ENCODE measurements at regions not wholly inside any gene's neighbourhood (a gene's known extent, or its start where the extent isn't known, plus 50 kb on each side); places are given as distances from the start of the nearest gene placed in this dataset.
"Not testable (repeated sequence)": the region's sequence is repeated elsewhere in the genome, so short reads cannot be mapped to it uniquely, and the experiment has no call there.

DNA sequence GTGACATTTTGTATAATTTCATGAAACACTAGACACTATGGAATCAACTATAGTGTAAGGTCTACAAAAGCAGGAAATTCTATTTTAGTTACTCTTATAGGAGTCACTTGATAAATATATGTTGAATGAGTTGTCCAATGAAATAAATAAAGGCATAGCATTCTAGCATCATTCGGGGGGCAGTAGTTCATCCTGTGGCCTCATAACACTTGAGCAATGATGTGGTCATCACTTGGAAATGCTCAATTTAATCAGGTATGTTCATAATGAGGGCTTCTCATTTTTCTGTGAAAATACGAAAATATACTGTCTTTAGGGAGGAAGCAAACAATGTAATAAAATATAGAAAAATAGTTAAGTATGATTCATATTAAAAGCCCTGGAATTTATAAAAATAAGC is 55.4 kb upstream of the NBPF15 start:
- H4K8ac ChIP-seq (ENCODE audit: low read depth in 2 of 2, low read length in 2 of 2); H3K36me3 ChIP-seq (ENCODE audit: control insufficient read depth, insufficient read depth, low read length); H2AFZ ChIP-seq (replicated peaks; ENCODE audit: low read length, poor library complexity); H3K18ac ChIP-seq (ENCODE audit: low read depth, low read length); H3K9ac ChIP-seq (ENCODE audit: low read depth, low read length); H3K79me1 ChIP-seq (ENCODE audit: low read depth in 1 of 2, low read length in 2 of 2); H3K4me1 ChIP-seq (ENCODE audit: control insufficient read depth, insufficient read depth, low read length); H4K5ac ChIP-seq (ENCODE audit: low read depth, low read length); H3K23ac ChIP-seq (ENCODE audit: low read depth, low read length); H2BK5ac ChIP-seq (ENCODE audit: low read depth, low read length, poor library complexity, severe bottlenecking); H2BK120ac ChIP-seq (ENCODE audit: low read depth, low read length); BruUV-seq (replicated peaks); ATAC-seq (ENCODE audit: low read depth); in situ Hi-C loops (cut with MboI; ENCODE audit: low sequenced_read_pairs); H4K20me1 ChIP-seq (ENCODE audit: insufficient read depth, low read length); CTCF ChIA-PET; H3K56ac ChIP-seq (ENCODE audit: extremely low read depth, insufficient read depth, low read length); H3K4me2 ChIP-seq (ENCODE audit: low read depth, low read length); intact Hi-C loops (cut with micrococcal nuclease); H3K4ac ChIP-seq (ENCODE audit: low read depth, low read length); H3K4me3 ChIP-seq (ENCODE audit: insufficient read depth, low read depth, low read length); H2AK9ac ChIP-seq (replicated peaks; ENCODE audit: low read depth, low read length, poor library complexity); H3K27me3 ChIP-seq (ENCODE audit: control insufficient read depth, insufficient read depth, low read length); H3K9me1 ChIP-seq (ENCODE audit: insufficient read depth, low read length); dilution Hi-C loops (cut with HindIII; ENCODE audit: low sequenced_read_pairs, unreplicated experiment); H3K14ac ChIP-seq (replicated peaks; ENCODE audit: low read depth, low read length); H2BK20ac ChIP-seq (ENCODE audit: low read depth, low read length); H2AK5ac ChIP-seq (ENCODE audit: low read depth, low read length); H3K9me3 ChIP-seq (ENCODE audit: control insufficient read depth, insufficient read depth, low read length); H2BK15ac ChIP-seq (ENCODE audit: low read depth, low read length); POLR2A ChIA-PET (ENCODE audit: unreplicated experiment); H4K91ac ChIP-seq (ENCODE audit: insufficient read depth, low read depth, low read length); H3K27ac ChIP-seq (ENCODE audit: insufficient read depth, low read length): not testable (repeated sequence)
- 0 out of 2 replicates have a peak, but pooled peaks have one; percentile 35 for TF ChIP-seq CEBPB (IDR thresholded peaks at IDR 0.05; ENCODE audit: low read depth, low read length)
- no CpG with 5 or more reads among the region's 2 CpGs for WGBS, 2 experiments (ENCODE audit: extremely low coverage in 2 of 2, insufficient read length in 1 of 2)
- DNase-seq, result peak; percentile 76

DNA sequence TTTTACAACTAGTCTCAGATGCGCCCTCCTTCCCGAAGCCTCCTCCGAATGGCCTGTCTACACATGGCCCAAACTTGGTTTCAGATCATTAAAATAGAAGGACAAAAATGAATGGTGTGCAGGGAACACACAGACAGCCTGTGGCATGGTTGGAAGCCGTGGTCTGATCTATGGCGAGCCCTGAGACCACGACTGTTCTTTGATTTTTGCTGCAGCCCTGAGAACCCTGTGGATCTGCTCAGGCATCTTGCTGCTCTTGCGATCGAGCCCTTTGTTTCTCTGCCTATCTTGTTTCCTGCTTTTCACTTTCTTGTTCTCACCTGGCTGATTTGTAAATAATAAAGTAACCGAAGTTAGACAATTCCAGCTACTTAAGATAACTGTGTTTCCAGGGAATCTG is 57.0 kb upstream of the NBPF15 start:
- WGBS, 2 experiments (ENCODE audit: extremely low coverage in 2 of 2, insufficient read length in 1 of 2), result no CpG with 5 or more reads among the region's 9 CpGs
- dilution Hi-C loops (cut with HindIII; ENCODE audit: low sequenced_read_pairs, unreplicated experiment); POLR2A ChIA-PET (ENCODE audit: unreplicated experiment): not testable (repeated sequence)

More for the DNA sequence above, 57.0 kb upstream of the NBPF15 start:
- ATAC-seq (ENCODE audit: low read depth); H2AK9ac ChIP-seq (replicated peaks; ENCODE audit: low read depth, low read length, poor library complexity); H3K23ac ChIP-seq (ENCODE audit: low read depth, low read length); H2BK15ac ChIP-seq (ENCODE audit: low read depth, low read length); H3K14ac ChIP-seq (replicated peaks; ENCODE audit: low read depth, low read length); H3K4me3 ChIP-seq (ENCODE audit: insufficient read depth, low read depth, low read length); H3K9me3 ChIP-seq (ENCODE audit: control insufficient read depth, insufficient read depth, low read length); BruUV-seq (replicated peaks); H3K27me3 ChIP-seq (ENCODE audit: control insufficient read depth, insufficient read depth, low read length); H3K9me1 ChIP-seq (ENCODE audit: insufficient read depth, low read length); H3K79me1 ChIP-seq (ENCODE audit: low read depth in 1 of 2, low read length in 2 of 2); H3K4me2 ChIP-seq (ENCODE audit: low read depth, low read length); DNase-seq; H4K20me1 ChIP-seq (ENCODE audit: insufficient read depth, low read length); intact Hi-C loops (cut with micrococcal nuclease); H3K36me3 ChIP-seq (ENCODE audit: control insufficient read depth, insufficient read depth, low read length); H3K9ac ChIP-seq (ENCODE audit: low read depth, low read length); H3K4me1 ChIP-seq (ENCODE audit: control insufficient read depth, insufficient read depth, low read length); CTCF ChIA-PET; in situ Hi-C loops (cut with MboI; ENCODE audit: low sequenced_read_pairs); H3K56ac ChIP-seq (ENCODE audit: extremely low read depth, insufficient read depth, low read length); H2AFZ ChIP-seq (replicated peaks; ENCODE audit: low read length, poor library complexity): not testable (repeated sequence)
- Histone ChIP-seq H2BK20ac (ENCODE audit: low read depth, low read length) (peak overlapping the region; percentile 55; the same call in 1 of the 2 replicates), H4K8ac (ENCODE audit: low read depth in 2 of 2, low read length in 2 of 2) (0 out of 4 replicates have a peak overlapping the region, but pooled peaks of 1 of the 2 experiments have one; percentile 58), H3K27ac (ENCODE audit: insufficient read depth, low read length) (peak overlapping the region; percentile 29; the same call in 1 of the 2 replicates), H2BK5ac (ENCODE audit: low read depth, low read length, poor library complexity, severe bottlenecking) (peak overlapping the region; percentile 54), H3K18ac (ENCODE audit: low read depth, low read length) (peak overlapping the region; percentile 70; the same call in 1 of the 2 replicates), H4K91ac (ENCODE audit: insufficient read depth, low read depth, low read length) (peak overlapping the region; percentile 37; the same call in 1 of the 2 replicates), H2AK5ac (ENCODE audit: low read depth, low read length) (peak overlapping the region; percentile 82), H2BK120ac (ENCODE audit: low read depth, low read length) (peak overlapping the region; percentile 40), H3K4ac (ENCODE audit: low read depth, low read length) (peak overlapping the region; percentile 35), H4K5ac (ENCODE audit: low read depth, low read length) (peak overlapping the region; percentile 31; the same call in 1 of the 2 replicates)
